Hematopoietic multipotent progenitor cell treated with erythropoietin and hydrocortisone succinate and interleukin-3 and kit ligand, for 17 days (in vitro differentiated cells): ENCODE measurements at regions not wholly inside any gene's neighbourhood (a gene's known extent, or its start where the extent isn't known, plus 50 kb on each side); places are given as distances from the start of the nearest gene placed in this dataset.
A peak's percentile ranks its signal among the peaks of the same experiment; 100 is the strongest.

ENCODE experiments used
- DNase-seq: peaks from one replicate; pipeline ENCODE4 v3.0.0-alpha.2; 2015; ENCODE audit warnings: low spot score

DNA sequence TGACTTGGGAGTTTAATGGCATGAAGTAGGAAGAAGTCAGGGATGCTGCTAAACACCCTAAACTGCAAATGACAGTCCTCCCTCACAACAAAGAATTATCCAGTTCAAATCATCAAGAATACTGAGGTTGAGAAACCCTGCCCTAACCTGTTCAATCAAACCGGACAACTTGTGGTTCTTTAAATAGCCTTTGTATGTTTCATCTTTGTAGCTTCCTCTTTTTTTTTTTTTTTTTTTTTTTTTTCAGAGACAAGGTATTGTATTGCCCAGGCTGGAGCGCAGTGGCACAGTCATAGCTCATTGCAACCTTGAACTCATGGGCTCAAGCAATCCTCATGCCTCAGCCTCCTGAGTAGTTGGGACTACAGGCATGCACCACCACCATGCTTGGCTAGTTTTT, 52.5 kb upstream of the TTC29 start:
- DNase-seq, result no peak

GRCh38 chr4:147003956-147004809, 58.5 kb upstream of the TTC29 start:
- DNase-seq, result no peak

GRCh38 chr4:147006229-147006628, 60.6 kb upstream of the TTC29 start:
- no peak for DNase-seq

GRCh38 chr4:147009875-147010274, 64.2 kb upstream of the TTC29 start:
- DNase-seq, result no peak

DNA sequence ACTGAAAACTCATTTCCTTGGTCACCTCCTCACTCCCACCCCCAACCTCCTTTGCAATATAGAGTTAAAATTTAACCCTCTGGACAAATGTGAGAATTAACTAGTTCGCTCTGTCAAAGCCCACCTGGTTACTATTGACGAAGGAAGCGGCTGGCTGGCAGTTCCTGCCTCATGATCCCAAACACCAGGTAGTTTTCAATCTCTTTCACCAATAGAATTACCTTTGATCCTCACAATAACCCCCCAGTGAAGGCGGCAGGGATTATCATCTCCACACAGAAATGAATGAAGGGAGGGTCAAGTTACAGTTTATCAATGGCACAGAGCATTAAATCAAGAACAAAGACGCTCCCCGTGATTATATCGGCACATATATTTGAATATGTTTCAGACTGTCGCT, 65.7 kb upstream of the TTC29 start:
- DNase-seq, result no peak

GRCh38 chr4:147012059-147012707, 66.5 kb upstream of the TTC29 start:
- DNase-seq, result no peak

DNA sequence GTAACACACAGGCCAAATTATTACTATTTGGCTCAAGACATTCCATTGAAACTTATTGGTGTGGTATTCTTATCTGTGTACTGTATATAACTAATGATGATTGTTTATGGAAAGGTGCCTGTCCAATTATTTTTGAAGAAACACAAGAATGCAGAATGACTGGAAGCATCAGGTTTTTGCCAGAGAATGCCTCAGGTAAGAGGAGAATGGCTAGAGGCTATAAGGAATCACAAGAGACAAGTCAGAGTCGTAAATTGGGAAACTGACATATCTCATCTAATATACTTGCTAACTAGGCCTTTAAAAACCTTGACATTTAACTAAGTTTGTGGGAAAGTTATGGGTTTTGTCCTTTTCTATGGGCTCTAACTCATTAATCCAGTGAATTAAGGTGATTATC, 69.3 kb upstream of the TTC29 start:
- DNase-seq, result no peak

- DNase-seq, result no peak
Observed at GRCh38 chr4:147015491-147015890, 69.8 kb upstream of the TTC29 start.

DNA sequence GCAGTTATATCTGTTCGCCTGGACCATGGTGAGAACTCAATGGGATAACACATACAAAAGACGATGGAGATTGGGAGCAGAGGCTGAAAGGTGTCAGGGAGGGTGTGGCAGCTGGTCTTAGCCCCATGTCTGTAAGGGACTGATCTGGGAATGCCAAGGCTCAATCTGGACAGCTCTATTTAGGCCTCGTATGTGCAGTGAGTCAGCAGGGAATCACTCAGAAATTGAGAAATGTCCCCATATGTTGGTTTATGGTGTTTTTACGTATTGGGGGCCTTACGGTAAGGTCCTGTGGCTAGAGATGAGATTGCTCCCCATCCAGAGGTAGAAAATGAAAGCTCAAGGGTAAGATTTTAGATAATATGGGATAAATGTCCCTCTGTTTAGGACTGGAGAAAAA, 71.4 kb upstream of the TTC29 start:
- DNase-seq, result no peak

DNA sequence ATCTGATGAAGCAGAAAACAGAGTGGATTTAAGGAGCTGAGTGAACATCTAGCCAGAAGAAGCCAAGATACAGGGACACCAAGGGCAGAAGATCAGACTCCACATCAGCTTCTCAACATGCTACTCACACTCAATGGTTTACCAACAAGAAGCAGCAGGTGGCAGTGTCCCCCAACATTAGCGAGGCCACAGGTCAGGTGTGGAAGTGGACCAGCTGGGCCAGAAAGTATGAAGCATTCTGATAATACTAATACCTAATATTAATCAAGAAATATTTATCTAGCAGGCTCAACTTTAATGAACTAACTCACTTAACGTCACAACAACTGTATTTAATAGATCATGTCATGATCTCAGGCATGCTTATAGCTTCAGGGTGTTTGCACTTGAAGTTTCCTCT, 73.4 kb upstream of the TTC29 start:
- peak; percentile 12 for DNase-seq

DNA sequence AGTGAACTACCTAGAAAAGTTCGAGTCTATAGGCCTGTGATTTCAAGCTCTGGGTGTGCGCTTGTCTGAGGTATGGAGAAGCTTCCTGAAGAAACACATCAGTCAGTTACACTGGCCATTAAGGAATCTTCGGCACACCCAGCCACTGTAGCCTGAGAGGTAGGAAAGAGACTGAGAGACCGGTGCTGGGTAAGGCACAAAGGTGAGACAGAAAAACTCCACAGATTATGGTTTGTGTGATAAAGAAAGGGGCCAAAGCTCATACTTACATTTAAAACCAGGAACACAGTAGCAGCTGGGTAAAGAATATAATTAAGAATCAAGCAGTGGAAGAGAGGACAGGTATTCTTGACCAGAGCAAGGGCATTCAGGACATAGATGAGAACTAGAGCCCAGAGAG, 74.8 kb upstream of the TTC29 start:
- no peak for DNase-seq

DNA sequence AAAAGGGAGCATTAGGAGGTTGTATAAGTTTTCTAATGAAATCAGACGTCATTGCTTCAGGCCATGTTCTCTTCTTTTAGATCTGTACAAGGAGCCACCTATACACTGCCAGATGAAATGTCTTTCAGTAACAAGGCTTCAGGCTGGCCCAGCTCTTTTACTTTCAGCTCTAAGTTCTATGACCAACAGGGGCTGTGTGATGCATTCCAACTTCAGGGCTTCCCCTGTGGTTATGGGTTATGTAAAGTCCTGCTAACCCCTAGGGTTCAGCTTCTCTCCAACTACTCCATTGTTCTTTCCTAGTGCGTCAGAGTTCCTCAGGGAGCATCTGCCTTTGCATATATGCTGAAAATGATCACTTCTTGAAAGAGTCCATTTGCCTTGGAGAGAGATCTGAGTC, 79.4 kb upstream of the TTC29 start:
- no peak for DNase-seq

GRCh38 chr4:147029296-147029695, 83.6 kb upstream of the TTC29 start:
- DNase-seq, result no peak

GRCh38 chr4:147034372-147034771, 88.7 kb upstream of the TTC29 start:
- no peak for DNase-seq

DNA sequence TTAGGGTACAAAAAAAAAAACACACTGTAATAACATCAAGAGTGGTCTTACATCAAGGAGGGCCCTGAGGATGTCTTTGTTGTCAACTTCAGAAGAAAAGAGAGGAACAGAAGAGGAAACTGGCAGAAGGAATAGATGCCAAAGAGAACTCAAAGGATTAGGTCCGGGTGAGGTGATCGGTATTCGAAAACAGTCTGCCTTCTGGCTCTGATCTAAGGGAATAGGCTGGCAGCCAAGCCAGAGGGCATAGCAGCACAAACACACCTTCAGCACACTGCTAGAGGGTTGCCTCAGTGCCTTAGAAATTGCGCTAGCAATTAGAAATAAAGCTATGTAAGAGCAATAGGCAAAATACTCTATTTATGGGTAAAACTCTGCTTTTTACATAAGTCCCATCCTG, 91.4 kb upstream of the TTC29 start:
- DNase-seq, result no peak

DNA sequence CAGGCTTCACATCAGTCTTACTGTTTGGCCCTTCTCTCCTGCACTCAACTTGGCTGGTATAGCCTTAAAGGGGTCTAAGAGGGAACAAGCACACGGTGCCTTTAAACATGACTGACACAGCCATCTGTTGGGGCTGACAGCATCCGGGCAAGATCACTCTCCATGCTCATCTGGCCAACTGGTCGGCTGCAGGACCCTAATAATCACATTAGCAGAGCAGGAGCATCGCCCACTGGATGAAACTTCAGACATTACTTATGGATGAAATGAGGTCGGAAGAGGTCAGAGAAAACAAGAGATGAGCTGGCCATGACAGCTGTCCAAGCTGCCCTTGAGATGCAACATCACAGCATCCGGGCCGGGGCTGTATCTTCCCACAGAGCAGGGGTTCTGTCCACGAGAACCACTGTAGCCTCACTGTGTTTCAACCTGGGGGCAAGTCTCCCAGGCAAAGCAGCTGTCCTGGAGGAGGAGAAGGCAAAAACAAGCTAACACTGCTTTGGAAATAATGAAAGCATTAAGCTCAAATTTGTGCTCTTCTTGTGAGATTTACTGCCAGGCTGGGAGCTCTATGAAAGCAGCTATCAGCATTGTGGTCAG, 94.4 kb upstream of the TTC29 start:
- no peak for DNase-seq

DNA sequence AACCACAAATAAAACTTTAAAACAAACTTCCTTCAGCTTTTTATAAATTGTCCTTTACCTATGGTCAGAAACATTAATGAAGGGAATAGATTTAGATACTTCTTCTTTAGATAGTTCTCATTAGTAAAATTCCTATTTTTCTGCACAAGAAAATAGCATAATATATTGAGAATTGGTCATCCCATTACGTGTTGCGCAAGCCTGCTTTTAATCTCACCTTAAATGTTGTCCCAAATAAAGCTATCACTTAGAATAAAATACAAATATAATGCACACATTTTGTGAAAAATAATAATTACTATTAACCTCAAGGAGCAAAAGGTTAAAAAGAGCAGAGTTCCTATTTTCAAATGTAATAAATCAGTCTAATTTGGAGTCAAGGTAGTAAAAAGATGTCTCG, 95.2 kb upstream of the TTC29 start:
- DNase-seq, result no peak

- DNase-seq, result no peak
Observed at GRCh38 chr4:147041376-147041775, 95.7 kb upstream of the TTC29 start.

DNA sequence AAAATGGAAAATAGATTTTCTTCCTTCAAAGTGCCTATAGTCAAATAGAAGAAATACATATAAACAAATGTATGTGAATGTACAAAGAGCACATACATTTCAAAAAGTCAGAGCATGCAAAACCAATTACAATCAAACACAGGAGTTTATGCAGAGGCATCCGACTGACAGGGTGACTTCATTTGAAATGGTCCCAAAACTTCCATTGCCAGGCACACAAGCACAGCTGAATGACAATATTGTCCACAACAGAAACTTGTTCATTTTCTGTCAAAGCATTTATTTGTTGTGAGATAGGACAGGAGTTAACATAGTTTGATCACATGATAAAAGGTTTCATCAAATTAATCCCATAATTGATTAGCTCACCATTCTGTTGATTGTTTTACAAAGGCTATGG, 96.4 kb upstream of the TTC29 start:
- no peak for DNase-seq

- DNase-seq, result no peak
Observed at GRCh38 chr4:147044241-147044640, 98.6 kb upstream of the TTC29 start.

GRCh38 chr4:147049946-147050345, 104.3 kb upstream of the TTC29 start:
- DNase-seq, result no peak

DNA sequence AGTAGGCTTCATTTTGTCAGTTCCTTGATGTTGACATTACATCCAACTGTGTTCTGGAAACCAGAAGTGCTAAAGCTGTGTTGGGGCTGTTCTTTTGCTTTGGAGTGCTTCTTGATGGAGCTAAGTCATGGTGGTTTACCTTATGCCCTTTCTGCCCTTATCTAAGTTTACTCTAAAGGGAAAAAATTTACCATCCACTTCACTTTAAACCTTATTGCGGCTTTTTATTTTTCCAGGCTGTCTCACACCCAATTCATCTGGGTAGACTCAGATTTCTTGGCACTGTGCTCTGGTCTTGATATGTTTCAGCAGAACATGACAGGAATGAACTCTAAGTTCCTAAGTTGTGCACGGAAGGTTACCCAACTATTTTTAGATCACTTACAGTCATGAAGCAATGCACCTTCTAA, 104.7 kb upstream of the TTC29 start:
- no peak for DNase-seq

DNA sequence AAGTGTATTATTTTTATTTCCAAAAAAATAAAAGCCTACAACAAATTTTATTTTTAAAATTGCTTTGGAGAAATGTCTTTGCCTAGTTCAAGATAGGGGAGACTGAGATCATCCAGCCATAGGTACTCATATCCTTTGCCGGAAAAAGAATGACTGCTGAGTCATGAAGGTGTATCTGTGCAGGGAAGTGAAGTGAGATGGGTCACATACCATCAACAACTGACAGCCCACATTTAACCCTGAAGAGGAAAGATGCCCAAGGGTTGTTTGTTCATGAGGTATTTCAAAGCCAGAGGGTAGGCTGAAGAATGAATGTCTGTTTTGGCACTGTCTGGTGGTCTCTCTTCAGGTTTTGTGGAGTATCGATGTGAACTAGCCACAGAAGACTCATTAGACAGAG, 106.7 kb upstream of the TTC29 start:
- DNase-seq, result no peak
